Right forelimb (tissue), 1 donor: ENCODE measurements at regions not wholly inside any gene's neighbourhood (a gene's known extent, or its start where the extent isn't known, plus 50 kb on each side); places are given as distances from the start of the nearest gene placed in this dataset.

Experiments used
- DNase-seq: peaks from one replicate; pipeline ENCODE4 v3.0.0-alpha.2; 2018

DNA sequence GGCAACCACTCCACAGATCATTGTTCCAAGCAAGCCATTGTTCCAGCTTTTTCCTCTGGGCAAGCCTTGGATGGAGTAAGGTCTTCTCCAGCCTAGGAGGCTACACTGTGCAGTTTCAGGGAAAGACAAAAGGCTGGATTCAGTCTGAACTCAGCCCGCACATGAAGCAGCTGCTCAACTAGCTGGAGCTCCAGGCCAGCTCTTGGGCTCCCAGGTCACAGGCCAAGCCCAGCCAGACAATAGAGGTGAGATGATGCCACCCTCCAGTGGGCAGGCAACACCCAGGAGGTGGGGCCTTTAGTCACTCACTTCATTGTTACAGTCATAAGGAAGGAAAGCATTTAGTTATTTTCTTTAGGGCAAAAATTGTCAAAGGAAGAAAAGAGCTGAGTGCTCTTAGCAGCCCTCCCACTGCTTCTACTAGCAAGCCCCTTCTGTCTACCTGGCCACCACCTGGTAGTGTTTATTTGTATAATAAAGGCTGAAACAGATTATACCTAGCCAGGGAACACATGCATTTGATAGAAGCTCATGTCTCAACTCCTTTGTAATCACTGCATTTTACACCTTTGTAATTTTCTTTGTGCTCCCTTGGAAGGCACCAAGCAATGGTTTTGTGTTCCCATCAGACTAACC is 253.4 kb downstream of the WDR11 start:
- DNase-seq, result no peak

DNA sequence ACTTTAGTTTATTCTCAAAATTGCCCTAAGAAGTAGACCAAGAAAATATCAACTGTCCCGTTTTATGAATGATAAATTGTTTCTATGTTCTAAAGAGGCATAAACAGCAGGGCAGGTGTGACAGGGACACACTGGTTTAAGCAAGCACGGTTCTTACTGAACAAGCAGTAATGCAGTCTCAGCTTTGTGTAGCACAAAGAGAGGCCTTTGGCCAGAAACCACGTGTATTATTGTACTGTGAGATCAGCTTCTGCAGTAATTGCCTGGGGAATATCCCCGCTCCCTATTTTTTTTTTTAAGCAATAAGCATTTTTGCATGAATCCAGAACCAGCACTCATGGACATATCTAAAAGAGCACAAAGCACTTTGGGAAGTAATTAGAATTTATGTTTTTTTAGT is 255.4 kb downstream of the WDR11 start:
- DNase-seq, result no peak

DNA sequence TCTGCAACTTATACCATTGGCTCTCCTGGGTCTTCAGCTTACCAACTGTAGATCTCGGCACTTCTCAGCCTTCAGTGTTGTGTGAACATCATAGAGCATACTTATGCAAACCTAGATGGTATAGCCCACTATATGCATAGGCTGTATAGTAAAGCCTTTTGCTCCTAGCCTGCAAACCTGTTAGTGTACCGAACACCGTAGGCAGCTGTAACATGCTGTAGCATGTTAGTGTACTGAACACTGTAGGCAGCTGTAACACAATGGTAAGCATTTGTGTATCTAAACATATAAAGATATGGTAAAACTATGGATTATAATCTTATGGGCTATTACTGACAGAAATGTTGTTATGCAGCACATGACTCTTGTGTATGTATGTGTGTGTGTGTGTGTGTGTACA is 256.9 kb downstream of the WDR11 start:
- DNase-seq, result no peak

- no peak for DNase-seq
These were observed 259.2 kb downstream of the WDR11 start for GRCh38 chr10:121110369-121110768.

DNA sequence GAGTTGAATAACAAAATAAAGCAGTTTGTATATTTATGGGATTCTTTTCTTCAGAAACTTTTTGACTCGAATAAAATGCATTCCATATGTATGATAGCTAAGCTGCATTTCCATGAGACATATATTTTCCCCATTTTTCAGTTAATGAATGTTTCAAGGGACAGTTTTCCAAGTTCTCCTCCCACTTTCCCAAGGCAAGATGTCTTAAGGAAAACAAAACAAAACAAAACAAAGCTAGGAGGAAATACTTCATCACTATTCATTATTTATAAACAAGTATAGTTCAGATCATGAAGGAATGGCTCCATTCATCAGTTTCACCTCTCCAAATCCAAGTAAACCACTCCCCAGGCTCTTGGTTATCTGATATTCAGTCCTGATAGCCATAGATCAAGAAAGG is 261.0 kb downstream of the WDR11 start:
- DNase-seq, result no peak

- no peak for DNase-seq
These were observed 261.6 kb downstream of the WDR11 start for GRCh38 chr10:121112579-121113384.

GRCh38 chr10:121113385-121113696 is 262.2 kb downstream of the WDR11 start:
- no peak for DNase-seq

GRCh38 chr10:121113911-121114310 is 262.7 kb downstream of the WDR11 start:
- no peak for DNase-seq

GRCh38 chr10:121115154-121115553 is 264.0 kb downstream of the WDR11 start:
- no peak for DNase-seq

DNA sequence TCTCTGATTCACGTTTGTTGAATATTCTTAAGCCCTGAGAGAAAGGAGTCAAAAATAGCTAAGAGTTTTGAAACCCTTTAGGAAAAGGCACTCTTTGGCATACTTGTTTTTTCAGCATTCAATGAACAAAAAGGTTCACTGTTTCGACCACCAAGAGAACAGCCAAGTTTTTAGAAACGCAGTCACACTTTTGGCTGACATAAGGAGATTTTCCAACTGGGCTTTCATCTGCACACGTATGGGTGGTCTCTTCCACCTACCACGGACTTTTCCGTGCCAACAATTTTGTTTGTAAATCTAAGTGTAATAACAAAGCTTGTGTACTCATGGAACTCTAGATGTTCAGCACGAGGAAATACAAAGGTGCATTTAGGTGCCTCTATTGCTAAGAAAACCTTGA is 270.3 kb downstream of the WDR11 start:
- DNase-seq, result no peak

DNA sequence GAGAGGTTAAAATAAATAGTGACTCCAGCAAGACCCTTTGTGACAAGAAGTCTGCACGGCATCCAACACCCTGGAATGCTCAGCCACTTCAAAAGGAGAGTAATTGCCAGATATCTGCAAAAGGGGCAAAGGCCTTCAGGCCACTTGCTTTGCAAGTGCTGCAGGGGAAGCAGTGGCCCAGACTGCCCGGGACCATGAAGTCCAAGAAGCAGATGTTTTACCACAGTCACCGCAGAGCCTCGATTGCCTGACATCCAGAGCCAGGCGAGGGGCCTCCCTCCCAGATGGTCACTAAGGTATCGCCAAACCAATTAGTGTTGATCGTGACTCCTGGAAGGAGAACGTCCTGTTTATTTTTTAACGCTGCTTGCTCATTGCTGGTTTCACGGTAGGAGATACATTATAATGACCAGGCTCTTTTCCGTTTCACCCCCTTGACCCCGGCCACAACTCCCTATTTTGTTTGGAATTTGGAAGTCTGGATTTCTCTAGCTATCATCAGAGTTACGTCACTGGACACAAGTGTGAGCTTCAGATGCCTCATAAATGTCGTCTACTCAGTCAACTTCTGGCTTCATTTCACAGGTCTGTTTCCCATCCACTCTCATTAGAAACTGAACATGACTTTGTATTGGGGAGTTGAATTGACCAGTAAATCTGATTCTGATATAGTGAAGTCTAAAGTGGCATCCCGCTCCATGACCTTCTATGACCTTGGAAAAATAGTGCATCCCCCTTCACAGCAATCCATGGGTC is 276.2 kb downstream of the WDR11 start:
- DNase-seq, result no peak

GRCh38 chr10:121128164-121128563 is 277.0 kb downstream of the WDR11 start:
- DNase-seq, result no peak

GRCh38 chr10:121129266-121129665 is 278.1 kb downstream of the WDR11 start:
- no peak for DNase-seq

DNA sequence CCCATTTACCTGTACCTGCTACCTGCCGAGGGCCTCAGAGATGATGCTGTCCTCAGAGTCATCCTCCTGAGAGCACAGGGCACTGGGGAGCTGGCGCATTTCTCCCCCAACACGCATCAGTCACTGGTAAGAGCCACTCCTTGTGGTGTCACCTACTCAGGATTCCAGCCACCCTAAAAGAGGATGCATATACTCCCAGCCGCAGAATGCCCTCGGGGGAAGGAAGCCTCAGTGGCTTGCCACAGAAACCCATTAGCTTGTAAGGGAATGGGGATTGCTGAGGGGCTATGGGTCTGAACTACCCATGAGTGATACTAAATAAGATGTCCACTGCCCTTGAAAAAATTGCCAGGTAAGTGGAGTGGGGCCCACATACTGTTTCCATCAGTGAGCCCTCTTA is 279.2 kb downstream of the WDR11 start:
- DNase-seq, result no peak

DNA sequence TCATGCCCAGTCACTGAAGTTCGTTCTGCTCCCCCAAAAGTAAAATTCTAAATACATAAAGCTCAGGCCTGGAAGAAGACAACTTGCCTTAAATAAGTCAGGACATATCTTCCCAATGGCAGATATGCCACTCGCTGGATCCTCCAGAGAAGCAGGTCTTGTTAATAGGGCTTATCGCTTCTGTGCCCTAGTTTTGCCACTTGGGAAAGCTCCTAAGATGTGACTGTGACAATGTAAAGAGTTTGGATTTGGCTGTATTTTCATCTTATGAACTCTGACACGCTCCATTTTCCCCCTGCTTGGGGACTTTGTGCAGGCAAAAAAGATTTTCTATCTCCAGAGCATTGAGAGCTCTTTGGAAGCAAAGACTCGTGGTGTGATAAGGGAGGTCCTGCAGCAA is 279.9 kb downstream of the WDR11 start:
- DNase-seq, result no peak

GRCh38 chr10:121131426-121132265 is 280.5 kb downstream of the WDR11 start:
- DNase-seq, result no peak

DNA sequence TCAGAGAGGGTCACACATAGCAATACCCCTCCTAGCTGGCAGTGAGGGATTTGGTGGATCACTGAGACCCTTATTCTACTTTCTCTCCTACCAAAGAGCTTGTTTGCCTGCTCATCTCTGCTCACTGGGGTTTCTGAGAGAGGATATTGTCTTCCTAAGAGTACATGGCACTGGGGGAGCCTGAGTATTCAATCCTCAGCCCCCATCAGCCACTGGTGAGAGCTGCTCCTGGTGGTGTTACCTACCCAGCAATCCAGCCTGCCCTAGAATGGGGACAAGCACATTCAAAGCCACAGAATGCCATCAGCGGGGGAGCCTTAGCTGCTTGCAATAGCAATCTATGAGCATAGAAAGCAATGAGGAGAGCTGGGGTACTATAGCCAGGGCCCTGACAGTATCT is 281.1 kb downstream of the WDR11 start:
- no peak for DNase-seq

DNA sequence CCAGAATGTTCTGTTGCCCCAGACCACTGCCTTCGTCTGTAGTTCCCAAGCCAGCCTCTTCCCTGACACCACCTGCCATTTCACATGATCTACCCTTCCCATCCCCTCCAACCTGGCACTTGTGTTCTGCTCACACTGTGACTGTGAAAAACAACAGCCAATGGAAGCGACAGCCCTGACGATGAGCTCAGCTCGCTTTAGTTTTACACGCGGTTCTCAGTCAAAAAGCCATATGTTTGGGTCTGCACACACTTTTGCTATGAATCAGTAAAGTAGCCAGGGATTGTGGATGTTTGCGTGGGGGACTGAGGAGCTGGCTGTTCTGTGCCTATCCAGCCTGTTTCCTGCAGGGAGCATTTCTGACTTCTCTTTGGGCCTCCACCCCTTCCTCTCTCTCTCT is 282.7 kb downstream of the WDR11 start:
- DNase-seq, result no peak

- no peak for DNase-seq
These were observed 283.5 kb downstream of the WDR11 start for GRCh38 chr10:121134711-121135110.

DNA sequence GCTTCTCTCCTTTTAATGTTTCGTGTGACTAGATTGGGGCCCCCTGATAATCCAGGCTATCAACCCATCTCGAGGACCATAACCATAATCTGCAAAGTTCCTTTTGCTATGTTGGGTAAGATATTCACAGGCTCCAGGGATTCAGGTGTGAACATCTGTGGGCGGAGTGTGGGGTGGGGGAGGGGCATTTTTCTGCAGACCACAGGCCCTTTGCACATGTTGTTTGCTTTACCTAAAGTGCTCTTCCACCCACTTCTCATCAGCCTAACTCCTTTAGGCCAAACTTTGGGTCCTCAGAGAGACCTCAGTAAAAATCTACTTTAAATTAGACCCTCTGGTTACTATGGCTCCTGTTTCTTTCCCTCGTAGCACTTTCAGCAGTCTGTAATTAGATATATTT is 284.4 kb downstream of the WDR11 start:
- no peak for DNase-seq

- no peak for DNase-seq
These were observed 286.4 kb downstream of the WDR11 start for GRCh38 chr10:121137533-121137932.

DNA sequence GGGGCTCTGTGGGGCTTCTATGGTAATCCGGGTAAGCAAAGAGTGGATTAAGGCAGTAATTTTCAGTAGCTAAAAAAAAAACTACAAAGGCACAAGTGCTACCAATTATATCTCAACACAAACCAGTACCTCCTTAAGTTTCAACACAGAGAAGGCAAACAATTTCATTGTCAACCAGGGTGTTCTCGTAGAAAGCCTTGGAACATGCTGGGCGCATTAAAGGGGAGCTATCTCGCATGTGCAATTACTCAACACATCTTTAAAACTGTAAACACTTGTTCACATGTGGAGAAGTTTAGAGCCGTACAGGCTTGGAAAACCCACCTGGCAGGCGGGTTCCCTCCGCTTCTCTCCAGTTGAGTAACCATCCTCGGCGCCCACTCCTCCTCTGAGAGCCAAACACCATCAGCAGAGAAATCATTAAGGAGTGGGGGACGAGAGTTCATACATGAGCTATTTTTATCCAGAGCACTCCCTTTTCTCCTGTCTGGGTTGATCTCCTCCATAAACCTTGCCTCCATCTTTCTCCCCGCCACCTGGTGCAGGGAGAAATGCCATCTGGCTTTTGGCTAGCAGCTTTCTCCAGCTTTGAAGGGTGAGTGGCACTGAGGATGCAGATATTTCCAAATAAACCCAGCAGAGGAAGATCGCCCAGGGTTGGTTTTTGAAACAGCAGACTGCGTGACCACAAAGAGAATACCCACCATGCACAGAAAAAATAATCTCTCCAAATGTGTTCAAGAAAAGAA is 287.1 kb downstream of the WDR11 start:
- DNase-seq, result no peak
